ENCODE measurements at regions not wholly inside any gene's neighbourhood (a gene's known extent, or its start where the extent isn't known, plus 50 kb on each side); places are given as distances from the start of the nearest gene placed in this dataset.

DNA sequence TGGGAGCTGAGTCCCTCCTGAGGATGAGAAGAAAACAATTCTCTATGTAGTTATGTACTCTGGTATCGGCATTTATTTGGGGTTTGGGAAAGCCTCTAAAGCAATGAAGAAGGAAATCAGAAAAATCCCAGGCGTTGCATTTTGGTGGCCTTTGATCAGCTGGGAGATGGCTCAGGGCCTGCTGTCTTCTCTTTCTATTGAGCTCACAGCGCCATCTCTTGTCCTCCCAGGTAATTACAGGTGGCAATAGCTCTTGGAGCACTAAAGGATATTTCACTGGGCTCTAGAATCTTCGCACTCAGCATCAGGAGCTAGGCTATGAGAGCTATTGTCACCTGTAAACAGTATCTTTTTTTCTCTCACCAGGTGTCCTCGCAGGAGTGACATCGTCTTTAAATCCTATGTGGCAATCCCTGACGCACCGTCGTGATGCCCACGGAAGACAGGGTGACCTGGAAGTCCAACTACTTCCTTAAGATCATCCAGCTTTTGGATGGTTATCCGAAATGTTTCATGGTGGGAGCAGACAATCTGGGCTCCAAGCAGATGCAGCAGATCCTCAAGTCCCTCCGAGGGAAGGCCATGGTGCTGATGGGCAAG is 76.1 kb upstream of the PMAIP1 start:
- no peak overlapping the region for H3K27ac ChIP-seq (ENCODE audit: low read depth, low read length, poor library complexity, severe bottlenecking)
- TF ChIP-seq, protein P1, sequence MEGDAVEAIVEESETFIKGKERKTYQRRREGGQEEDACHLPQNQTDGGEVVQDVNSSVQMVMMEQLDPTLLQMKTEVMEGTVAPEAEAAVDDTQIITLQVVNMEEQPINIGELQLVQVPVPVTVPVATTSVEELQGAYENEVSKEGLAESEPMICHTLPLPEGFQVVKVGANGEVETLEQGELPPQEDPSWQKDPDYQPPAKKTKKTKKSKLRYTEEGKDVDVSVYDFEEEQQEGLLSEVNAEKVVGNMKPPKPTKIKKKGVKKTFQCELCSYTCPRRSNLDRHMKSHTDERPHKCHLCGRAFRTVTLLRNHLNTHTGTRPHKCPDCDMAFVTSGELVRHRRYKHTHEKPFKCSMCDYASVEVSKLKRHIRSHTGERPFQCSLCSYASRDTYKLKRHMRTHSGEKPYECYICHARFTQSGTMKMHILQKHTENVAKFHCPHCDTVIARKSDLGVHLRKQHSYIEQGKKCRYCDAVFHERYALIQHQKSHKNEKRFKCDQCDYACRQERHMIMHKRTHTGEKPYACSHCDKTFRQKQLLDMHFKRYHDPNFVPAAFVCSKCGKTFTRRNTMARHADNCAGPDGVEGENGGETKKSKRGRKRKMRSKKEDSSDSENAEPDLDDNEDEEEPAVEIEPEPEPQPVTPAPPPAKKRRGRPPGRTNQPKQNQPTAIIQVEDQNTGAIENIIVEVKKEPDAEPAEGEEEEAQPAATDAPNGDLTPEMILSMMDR (IDR thresholded peaks at IDR 0.05; ENCODE audit: low read length), result peak; percentile 91
- no peak for TF ChIP-seq EZH2 (IDR thresholded peaks at IDR 0.05; ENCODE audit: borderline replicate concordance, low read length)
- H3K4me3 ChIP-seq (ENCODE audit: low read depth, low read length, poor library complexity, severe bottlenecking), result no peak overlapping the region
- no peak overlapping the region for H3K9ac ChIP-seq (ENCODE audit: low read length)
- H3K9me2 ChIP-seq (ENCODE audit: low read depth, low read length), result no peaks in the 10 kb centered on the region
- no peaks in the 10 kb centered on the region for H3K9me3 ChIP-seq (ENCODE audit: low read length)
- no peaks in the 10 kb centered on the region for H3K36me3 ChIP-seq (ENCODE audit: insufficient read depth, low read length)
- H3K4me1 ChIP-seq (ENCODE audit: insufficient read depth, low read length, severe bottlenecking), result no peaks in the 10 kb centered on the region
- no peaks in the 10 kb centered on the region for H4K20me1 ChIP-seq (ENCODE audit: insufficient read depth, low read length)
- no peaks in the 10 kb centered on the region for H3F3A ChIP-seq (ENCODE audit: insufficient read depth, low read length)
- no peak overlapping the region for H3K4me2 ChIP-seq (ENCODE audit: low read length)
- H3K79me2 ChIP-seq (ENCODE audit: insufficient read depth, low read length), result no peaks in the 10 kb centered on the region
- H3K27me3 ChIP-seq (ENCODE audit: insufficient read depth, low read length), result no peaks in the 10 kb centered on the region; the same call in 1 of the 2 replicates
- H2AFZ ChIP-seq (ENCODE audit: low read length), result no peak overlapping the region

DNA sequence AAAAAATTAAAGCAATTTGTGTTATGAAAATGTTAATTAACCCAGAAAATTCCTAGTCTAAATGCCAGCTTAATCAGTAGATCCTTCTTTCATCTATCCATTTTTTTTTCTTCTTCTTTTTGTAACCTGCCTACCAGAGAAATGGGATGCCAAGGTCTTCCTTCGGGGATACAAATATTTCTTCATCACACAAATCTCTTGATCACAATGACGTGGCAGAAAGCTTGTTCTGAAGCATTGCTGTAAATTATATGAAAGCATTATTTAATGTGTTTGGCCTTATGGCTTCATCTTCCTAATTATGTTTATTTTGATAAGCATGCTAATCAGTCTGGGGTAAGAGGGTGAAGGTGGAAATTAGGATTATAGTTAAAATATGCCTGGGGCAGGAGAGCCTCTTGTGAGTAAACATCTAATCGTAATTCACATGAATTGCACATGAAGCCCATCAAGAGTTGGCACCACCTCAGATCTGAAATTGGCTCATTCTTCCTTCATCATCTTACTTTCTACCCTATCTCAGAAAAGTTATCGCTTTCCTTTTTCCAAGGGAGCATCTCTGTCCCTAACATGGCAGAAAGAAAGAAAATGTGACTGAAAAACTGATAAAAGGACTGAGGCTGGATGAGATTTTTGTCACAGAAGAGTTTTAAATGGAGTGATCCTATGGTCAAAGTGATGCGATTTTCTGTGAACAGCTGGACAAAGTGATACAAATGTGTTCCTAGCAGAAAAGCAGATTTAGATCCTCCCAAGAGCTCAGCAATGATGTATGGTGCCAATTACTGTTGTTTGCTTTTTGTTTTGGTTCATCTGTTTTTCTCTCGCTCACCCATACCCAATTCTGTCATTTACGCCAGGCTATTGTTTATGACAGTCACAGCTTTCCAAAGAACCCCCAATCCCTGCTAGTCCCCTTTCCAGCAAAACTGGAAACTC is 76.9 kb upstream of the PMAIP1 start:
- no peaks in the 10 kb centered on the region for H3K79me2 ChIP-seq (ENCODE audit: insufficient read depth, low read length)
- H3K4me3 ChIP-seq (ENCODE audit: low read depth, low read length, poor library complexity, severe bottlenecking), result no peak overlapping the region
- no peaks in the 10 kb centered on the region for H3K9me2 ChIP-seq (ENCODE audit: low read depth, low read length)
- H3K27ac ChIP-seq (ENCODE audit: low read depth, low read length, poor library complexity, severe bottlenecking), result no peak overlapping the region
- H3F3A ChIP-seq (ENCODE audit: insufficient read depth, low read length), result no peaks in the 10 kb centered on the region
- H3K4me1 ChIP-seq (ENCODE audit: insufficient read depth, low read length, severe bottlenecking), result no peaks in the 10 kb centered on the region
- H3K36me3 ChIP-seq (ENCODE audit: insufficient read depth, low read length), result no peaks in the 10 kb centered on the region
- no peak overlapping the region for H2AFZ ChIP-seq (ENCODE audit: low read length)
- no peaks in the 10 kb centered on the region for H3K9me3 ChIP-seq (ENCODE audit: low read length)
- no peaks in the 10 kb centered on the region; the same call in 1 of the 2 replicates for H3K27me3 ChIP-seq (ENCODE audit: insufficient read depth, low read length)
- no peak for TF ChIP-seq EZH2 (IDR thresholded peaks at IDR 0.05; ENCODE audit: borderline replicate concordance, low read length)
- TF ChIP-seq, protein P1 (IDR thresholded peaks at IDR 0.05; ENCODE audit: low read length), result no peak
- H3K4me2 ChIP-seq (ENCODE audit: low read length), result no peak overlapping the region
- no peak overlapping the region for H3K9ac ChIP-seq (ENCODE audit: low read length)
- H4K20me1 ChIP-seq (ENCODE audit: insufficient read depth, low read length), result no peaks in the 10 kb centered on the region

DNA sequence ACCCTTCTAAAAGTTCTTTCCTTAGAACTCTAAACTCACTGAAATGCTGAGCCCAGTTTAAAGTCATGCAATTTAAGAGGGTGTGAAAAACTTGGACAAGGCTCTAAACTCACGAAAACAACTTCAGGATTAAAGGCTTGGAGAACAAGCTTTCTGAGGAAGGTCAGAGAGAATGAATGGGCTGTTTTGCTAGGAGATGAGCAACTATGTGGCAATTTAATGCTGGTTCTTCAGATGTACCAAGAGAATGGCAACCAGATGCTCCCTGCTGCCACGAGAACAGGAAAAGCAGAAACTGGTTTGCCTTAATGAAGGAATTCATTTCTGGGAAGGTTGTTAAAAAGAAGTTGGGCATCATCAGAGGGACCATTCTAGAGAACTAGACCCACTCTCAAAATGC is 77.8 kb upstream of the PMAIP1 start:
- no peak overlapping the region for H3K4me2 ChIP-seq (ENCODE audit: low read length)
- H3K36me3 ChIP-seq (ENCODE audit: insufficient read depth, low read length), result no peaks in the 10 kb centered on the region
- H2AFZ ChIP-seq (ENCODE audit: low read length), result no peak overlapping the region
- no peak overlapping the region for H3K4me3 ChIP-seq (ENCODE audit: low read depth, low read length, poor library complexity, severe bottlenecking)
- no peaks in the 10 kb centered on the region for H3K79me2 ChIP-seq (ENCODE audit: insufficient read depth, low read length)
- H3K4me1 ChIP-seq (ENCODE audit: insufficient read depth, low read length, severe bottlenecking), result no peaks in the 10 kb centered on the region
- H3K9me3 ChIP-seq (ENCODE audit: low read length), result no peaks in the 10 kb centered on the region
- no peak overlapping the region for H3K9ac ChIP-seq (ENCODE audit: low read length)
- no peak overlapping the region for H3K27ac ChIP-seq (ENCODE audit: low read depth, low read length, poor library complexity, severe bottlenecking)
- H3K27me3 ChIP-seq (ENCODE audit: insufficient read depth, low read length), result no peaks in the 10 kb centered on the region; the same call in 1 of the 2 replicates
- TF ChIP-seq, protein P1 (IDR thresholded peaks at IDR 0.05; ENCODE audit: low read length), result no peak
- TF ChIP-seq EZH2 (IDR thresholded peaks at IDR 0.05; ENCODE audit: borderline replicate concordance, low read length), result no peak
- no peaks in the 10 kb centered on the region for H4K20me1 ChIP-seq (ENCODE audit: insufficient read depth, low read length)
- H3K9me2 ChIP-seq (ENCODE audit: low read depth, low read length), result no peaks in the 10 kb centered on the region
- no peaks in the 10 kb centered on the region for H3F3A ChIP-seq (ENCODE audit: insufficient read depth, low read length)
